ENCODE measurements at regions not wholly inside any gene's neighbourhood (a gene's known extent, or its start where the extent isn't known, plus 50 kb on each side); places are given as distances from the start of the nearest gene placed in this dataset.

DNA sequence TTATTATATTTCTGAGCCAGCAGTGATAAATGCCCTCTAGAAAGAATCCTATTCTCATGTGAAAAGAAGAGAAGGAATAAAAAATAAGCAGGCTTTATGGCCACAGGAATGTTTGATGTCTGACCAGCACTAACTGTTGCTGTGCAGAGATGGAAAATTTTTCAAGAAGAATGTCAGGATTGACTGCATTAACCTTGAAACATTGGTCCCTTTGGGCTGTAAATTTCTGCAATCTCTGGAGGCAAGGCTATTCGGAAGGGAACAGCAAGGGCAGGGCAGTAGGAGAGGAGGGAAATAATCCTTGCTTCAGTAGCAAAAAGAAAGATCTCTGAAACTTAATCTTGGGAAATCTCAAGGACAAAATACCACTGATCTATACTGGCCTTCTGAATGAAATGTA lies 415.2 kb downstream of the DNAH5 start:
- TF ChIP-seq EZH2 (IDR thresholded peaks at IDR 0.05; ENCODE audit: borderline replicate concordance, low read depth, low read length, severe bottlenecking) (no peak), CTCF (IDR thresholded peaks at IDR 0.05; ENCODE audit: borderline replicate concordance, extremely low read depth, low read length, poor library complexity, severe bottlenecking) (no peak)
